ENCODE measurements at regions not wholly inside any gene's neighbourhood (a gene's known extent, or its start where the extent isn't known, plus 50 kb on each side); places are given as distances from the start of the nearest gene placed in this dataset.

DNA sequence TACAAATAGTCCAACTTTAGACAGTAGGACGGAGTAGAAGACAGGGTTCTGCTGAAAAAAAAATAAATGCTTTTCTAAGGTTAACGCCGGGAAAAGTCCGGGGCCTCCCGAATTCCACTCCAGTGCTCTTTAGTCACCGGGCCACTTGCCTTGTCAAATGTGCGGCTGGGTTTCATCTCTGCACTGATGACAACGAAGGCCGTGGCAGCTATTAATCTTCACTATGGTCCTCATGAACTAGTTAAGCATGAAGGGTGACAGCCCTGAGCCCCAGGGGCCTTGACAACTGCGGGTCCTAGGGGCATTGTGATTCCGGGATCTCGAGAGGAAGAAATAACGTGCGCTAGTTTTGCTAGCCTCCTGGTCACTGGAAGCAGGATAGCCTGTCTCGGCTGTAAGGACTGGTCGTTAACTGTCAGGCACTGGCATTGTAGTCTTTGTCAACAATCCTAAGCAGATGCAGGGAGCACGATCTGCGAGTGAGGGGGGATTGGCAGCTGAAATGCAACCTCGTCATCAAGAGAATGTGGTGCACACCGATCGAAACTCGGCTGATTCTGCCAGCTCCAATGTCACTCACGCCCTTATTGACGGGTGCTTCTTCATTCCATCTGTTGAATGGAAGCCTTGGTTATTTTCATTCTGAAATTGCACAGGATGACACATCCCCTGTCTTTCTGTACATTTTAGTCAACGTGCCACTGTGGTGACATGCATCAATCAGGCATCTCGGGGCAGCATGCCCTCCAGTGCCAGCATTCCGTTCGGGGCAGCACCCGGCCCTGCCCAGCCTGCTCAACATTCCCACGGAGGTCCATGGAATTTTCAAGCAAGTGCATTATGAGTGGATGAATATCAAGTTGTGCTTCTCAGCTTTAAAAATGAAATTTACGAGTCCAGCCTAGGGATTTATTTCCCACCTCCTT, 51.6 kb upstream of the MGMT start:
- Mint-ChIP-seq H3K36me3 (no peaks in the 10 kb centered on the region), H3K9me3 (no peaks in the 10 kb centered on the region), H3K27me3 (peaks cover 40% of the 10 kb centered on the region), H3K4me1 (ENCODE audit: unreplicated experiment) (no peaks in the 10 kb centered on the region), H3K4me3 (no peak overlapping the region), H3K27ac (no peak overlapping the region)
- no peak for TF ChIP-seq CTCF (conservative IDR thresholded peaks at IDR 0.05)
- DNase-seq (ENCODE audit: extremely low spot score, unreplicated experiment): peak; percentile 44

- Mint-ChIP-seq H3K4me3 (no peak overlapping the region), H3K9me3 (no peaks in the 10 kb centered on the region), H3K27ac (no peak overlapping the region), H3K4me1 (ENCODE audit: unreplicated experiment) (no peaks in the 10 kb centered on the region), H3K27me3 (peaks cover 40% of the 10 kb centered on the region), H3K36me3 (no peaks in the 10 kb centered on the region)
- DNase-seq (ENCODE audit: extremely low spot score, unreplicated experiment): no peak
- no peak for TF ChIP-seq CTCF (conservative IDR thresholded peaks at IDR 0.05)
These were observed 50.9 kb upstream of the MGMT start for GRCh38 chr10:129416155-129416554.

DNA sequence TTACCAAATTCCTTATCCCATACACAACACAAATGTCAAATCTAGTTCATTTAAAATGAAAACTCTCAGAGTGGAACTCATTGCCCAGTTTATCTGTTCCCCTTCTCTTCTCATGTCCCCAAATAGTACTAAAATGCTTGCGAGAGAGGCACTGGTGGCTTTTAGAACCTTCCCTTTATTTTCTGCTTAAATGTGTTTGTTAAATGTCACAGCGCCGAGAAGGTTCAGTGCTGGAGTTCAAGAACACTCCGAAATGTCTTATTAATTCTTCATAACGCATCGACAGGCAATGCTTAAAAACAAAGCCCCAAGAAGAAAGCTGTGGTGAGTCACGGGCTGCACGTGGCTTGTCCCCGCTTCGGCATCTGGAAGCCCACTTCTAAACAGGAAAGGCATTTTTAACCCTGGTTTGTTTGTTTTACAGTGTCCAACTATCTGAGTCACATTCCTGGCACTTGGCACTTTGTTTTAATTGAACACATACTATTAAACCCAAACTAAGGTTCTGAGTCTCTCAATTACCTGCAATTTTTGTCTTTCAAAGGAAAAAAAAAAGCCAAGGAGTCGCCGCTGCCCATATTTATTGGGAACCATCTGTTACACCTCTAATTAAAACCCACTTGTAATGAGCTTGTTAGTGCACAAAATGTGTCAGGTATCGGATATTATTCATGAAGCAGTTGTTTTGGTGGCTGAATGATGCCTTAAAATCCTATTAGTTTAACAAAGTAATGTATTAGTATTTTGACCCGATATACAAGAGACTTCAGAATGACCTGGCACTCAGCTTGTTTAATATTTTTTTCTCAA, 49.9 kb upstream of the MGMT start:
- Mint-ChIP-seq H3K4me3 (no peak overlapping the region), H3K27me3 (peaks cover 37% of the 10 kb centered on the region), H3K4me1 (ENCODE audit: unreplicated experiment) (no peaks in the 10 kb centered on the region), H3K9me3 (no peaks in the 10 kb centered on the region), H3K36me3 (no peaks in the 10 kb centered on the region), H3K27ac (no peak overlapping the region)
- no peak for TF ChIP-seq CTCF (conservative IDR thresholded peaks at IDR 0.05)
- DNase-seq (ENCODE audit: extremely low spot score, unreplicated experiment): no peak

Data from type B pancreatic cell (in vitro differentiated cells).